ENCODE measurements at regions not wholly inside any gene's neighbourhood (a gene's known extent, or its start where the extent isn't known, plus 50 kb on each side); places are given as distances from the start of the nearest gene placed in this dataset.

DNA sequence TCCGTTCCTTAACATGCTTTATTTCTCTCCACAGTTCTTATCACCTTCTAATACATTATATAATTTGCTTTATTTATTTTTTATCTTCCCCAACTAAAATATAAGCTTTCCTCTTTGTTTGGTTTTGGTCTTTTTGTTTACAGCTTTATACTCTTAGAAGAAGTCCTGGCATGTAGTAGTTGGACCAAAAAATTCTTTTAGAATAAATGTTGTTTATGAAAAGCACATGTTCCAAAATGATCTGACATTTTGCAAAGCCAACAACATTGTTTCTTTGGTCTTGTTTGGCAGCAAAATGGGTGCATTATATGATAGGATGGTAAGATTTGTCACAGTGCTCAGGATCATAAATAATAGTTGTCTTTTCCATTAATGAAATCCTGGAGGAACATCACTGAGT is 312.5 kb downstream of the LRIG3 start:
- POLR2A ChIA-PET: no interaction called here
- no peak for DNase-seq
- no peak for ATAC-seq
- H3K4me3 Mint-ChIP-seq: no peak overlapping the region
- peaks cover 0 to under 1% (median 0%) of the 10 kb centered on the region in 5 donors for H3K27me3 Mint-ChIP-seq
- no peaks in the 10 kb centered on the region for H3K4me1 Mint-ChIP-seq
- no peaks in the 10 kb centered on the region for H3K36me3 Mint-ChIP-seq
- H3K9me3 Mint-ChIP-seq: peaks cover 0 to 13% (median 0%) of the 10 kb centered on the region in 9 donors
- no peak overlapping the region for H3K27ac Mint-ChIP-seq

DNA sequence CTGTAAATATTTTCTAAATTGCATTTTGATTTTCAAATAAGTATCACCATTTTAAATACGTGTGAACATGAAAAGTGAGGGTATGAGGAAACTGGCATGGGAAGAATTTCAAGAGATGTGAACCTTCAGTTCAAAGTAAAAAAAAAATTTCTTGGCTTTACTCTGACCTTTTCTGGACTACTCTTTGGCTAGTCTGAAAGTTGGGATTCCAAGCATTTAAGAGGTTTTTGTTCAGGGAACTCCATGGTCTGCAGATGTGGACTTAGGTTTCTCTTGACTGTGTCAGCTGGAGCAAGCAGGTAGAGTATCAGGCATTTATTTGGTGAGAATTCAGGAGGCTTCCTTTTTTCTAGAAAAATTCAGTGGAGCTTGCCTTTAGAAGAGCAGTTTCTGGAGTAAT is 311.6 kb downstream of the LRIG3 start:
- POLR2A ChIA-PET: no interaction called here
- no peak for ATAC-seq
- H3K4me3 Mint-ChIP-seq: no peak overlapping the region
- no peak overlapping the region for H3K27ac Mint-ChIP-seq
- DNase-seq: no peak
- peaks cover 0 to 2% (median 0%) of the 10 kb centered on the region in 5 donors for H3K27me3 Mint-ChIP-seq
- no peaks in the 10 kb centered on the region for H3K36me3 Mint-ChIP-seq
- H3K9me3 Mint-ChIP-seq: peaks cover 0 to 12% (median 0%) of the 10 kb centered on the region in 9 donors
- H3K4me1 Mint-ChIP-seq: no peaks in the 10 kb centered on the region

DNA sequence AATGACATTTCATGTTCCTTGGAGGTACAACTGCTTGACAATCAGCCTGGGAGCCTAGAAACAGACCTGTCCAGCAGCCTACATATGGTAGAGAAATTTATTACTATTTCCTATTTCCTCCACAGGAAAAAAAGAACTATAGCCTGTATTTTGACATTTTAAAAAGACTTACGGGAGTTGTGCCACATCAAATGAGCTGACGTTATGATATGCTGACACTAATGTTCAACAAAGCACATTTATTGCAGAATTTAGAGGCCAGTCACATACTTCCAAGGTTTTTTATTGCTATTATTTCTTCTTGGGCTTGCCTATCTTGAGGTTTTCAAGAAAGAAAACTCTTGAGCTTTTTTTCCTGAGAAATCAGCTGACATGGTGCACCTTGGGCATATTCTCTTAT is 305.3 kb downstream of the LRIG3 start:
- DNase-seq: no peak
- Mint-ChIP-seq H3K4me1 (no peaks in the 10 kb centered on the region), H3K36me3 (peaks cover 0 to 5% (median 0%) of the 10 kb centered on the region in 3 donors), H3K9me3 (peaks cover 0 to 20% (median 2%) of the 10 kb centered on the region in 9 donors), H3K27ac (no peak overlapping the region), H3K27me3 (peaks cover 0 to 8% (median 4%) of the 10 kb centered on the region in 5 donors), H3K4me3 (no peak overlapping the region)
- no peak for ATAC-seq
- POLR2A ChIA-PET: no interaction called here

DNA sequence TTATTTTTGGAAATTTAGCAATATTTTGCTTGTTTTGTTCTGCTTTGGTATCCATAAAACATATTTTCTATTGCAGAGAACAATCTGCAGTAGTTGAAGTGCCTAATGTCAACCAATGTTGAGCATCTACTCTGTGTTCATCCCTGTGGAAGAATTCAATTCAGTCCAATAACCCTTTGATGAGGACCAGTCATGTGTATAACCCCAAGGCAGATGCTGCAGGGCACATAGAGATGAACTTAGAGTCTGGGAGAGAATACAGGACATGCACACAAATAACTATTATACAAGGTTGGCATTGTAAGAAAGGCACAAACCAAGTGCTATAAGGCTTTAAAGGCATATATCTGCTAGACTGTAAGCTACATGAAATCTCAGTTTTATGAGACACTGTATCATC is 304.7 kb downstream of the LRIG3 start:
- peaks cover 0 to 20% (median 2%) of the 10 kb centered on the region in 9 donors for H3K9me3 Mint-ChIP-seq
- peaks cover 0 to 8% (median 4%) of the 10 kb centered on the region in 5 donors for H3K27me3 Mint-ChIP-seq
- peaks cover 0 to 5% (median 0%) of the 10 kb centered on the region in 3 donors for H3K36me3 Mint-ChIP-seq
- ATAC-seq: no peak
- POLR2A ChIA-PET: no interaction called here
- H3K4me1 Mint-ChIP-seq: no peaks in the 10 kb centered on the region
- DNase-seq: no peak
- no peak overlapping the region for H3K4me3 Mint-ChIP-seq
- no peak overlapping the region for H3K27ac Mint-ChIP-seq

DNA sequence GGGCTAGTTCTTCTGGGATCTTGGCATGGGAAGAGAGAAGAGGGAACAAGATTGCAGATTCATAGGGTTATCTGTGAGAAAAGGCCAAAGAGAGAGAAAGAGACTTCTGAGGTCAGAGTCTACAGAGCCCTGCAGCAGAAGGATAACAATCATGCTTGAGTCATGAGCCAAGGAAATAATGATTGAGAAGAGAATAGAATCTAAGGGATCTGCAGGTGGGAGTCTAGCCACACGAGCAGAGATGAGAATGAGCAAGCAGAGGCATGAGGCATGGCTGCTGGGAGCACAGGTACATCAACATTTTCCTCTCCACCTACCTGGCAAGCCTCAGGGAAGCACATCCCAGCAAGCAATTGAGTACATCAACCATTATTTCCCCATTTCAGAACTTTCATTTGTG is 303.7 kb downstream of the LRIG3 start:
- POLR2A ChIA-PET: no interaction called here
- DNase-seq (no peak), ATAC-seq (no peak)
- peaks cover 0 to 5% (median 0%) of the 10 kb centered on the region in 3 donors for H3K36me3 Mint-ChIP-seq
- H3K4me3 Mint-ChIP-seq: no peak overlapping the region
- H3K27ac Mint-ChIP-seq: no peak overlapping the region
- no peaks in the 10 kb centered on the region for H3K4me1 Mint-ChIP-seq
- H3K27me3 Mint-ChIP-seq: peaks cover 0 to 8% (median 4%) of the 10 kb centered on the region in 5 donors
- H3K9me3 Mint-ChIP-seq: peaks cover 0 to 20% (median 2%) of the 10 kb centered on the region in 9 donors

DNA sequence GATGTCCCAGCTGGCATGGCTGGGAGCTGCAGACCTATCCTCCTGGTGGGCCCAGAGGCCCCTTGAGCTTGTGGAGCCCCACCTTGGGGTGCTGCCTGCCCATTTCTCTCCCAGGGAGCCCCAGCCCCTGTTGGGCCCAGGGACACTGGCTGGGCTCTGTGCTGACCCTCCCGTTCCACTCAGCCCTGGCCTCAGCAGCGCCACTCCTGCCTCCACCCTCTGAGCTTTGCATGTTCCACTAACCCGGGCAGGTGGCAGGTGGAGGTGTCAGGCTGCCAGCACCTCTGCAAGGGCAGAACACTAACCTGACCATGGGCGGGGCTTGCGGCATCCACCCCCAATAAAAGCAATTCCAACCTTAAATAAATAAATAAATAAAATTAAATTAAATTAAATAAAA is 299.2 kb downstream of the LRIG3 start:
- Mint-ChIP-seq H3K9me3 (peaks cover 2 to 20% (median 6%) of the 10 kb centered on the region in 9 donors), H3K36me3 (no peaks in the 10 kb centered on the region), H3K4me1 (no peaks in the 10 kb centered on the region), H3K27ac (no peak overlapping the region), H3K27me3 (peaks cover 0 to 4% (median under 1%) of the 10 kb centered on the region in 5 donors), H3K4me3 (no peak overlapping the region)
- POLR2A ChIA-PET: no interaction called here
- DNase-seq (no peak), ATAC-seq (no peak)

DNA sequence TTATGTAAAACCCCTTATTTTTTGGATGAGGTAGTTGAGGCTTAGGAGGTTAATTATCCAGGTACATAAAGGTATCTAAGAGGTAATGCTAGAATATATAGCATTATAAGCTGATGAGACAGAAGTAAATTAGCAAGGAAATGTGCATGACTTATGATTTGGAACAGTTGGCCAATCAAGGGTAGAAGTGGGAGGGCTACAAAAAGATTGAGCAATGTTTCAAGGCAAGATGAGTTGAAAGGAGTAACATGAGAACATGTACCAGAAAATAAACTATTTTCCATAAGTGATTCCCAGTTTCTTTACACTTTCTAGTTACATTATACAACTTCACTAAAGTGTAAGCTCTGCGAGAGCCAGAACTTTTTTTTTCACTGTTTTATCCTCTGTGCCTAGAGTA is 290.9 kb downstream of the LRIG3 start:
- POLR2A ChIA-PET: no interaction called here
- Mint-ChIP-seq H3K4me3 (no peak overlapping the region), H3K9me3 (peaks cover 0 to 30% (median 6%) of the 10 kb centered on the region in 9 donors), H3K27me3 (peaks cover 0 to 5% (median 0%) of the 10 kb centered on the region in 5 donors), H3K4me1 (no peaks in the 10 kb centered on the region), H3K27ac (no peak overlapping the region), H3K36me3 (no peaks in the 10 kb centered on the region)
- no peak for DNase-seq
- ATAC-seq: no peak

DNA sequence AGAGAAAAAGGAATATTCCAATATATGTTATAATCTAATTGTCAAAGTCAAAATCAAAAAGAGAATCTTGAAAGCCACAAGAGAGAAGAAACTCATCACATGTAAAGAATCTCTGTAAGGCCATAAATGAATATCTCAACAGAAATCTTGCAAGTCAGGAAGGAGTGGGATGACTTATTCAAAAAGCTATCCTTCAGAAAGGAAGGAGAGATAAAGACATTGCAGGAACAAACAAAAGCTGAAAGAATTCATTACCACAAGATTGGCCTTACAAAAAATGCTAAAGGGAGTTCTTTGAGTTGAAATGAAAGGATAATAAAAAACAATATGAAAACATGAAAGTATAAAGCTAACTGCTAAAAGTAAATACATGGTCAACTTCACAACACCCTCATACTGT is 286.8 kb downstream of the LRIG3 start:
- H3K36me3 Mint-ChIP-seq: no peaks in the 10 kb centered on the region
- H3K4me3 Mint-ChIP-seq: no peak overlapping the region
- H3K27me3 Mint-ChIP-seq: peaks cover 0 to 5% (median 0%) of the 10 kb centered on the region in 5 donors
- DNase-seq (no peak), ATAC-seq (no peak)
- POLR2A ChIA-PET: no interaction called here
- no peaks in the 10 kb centered on the region for H3K4me1 Mint-ChIP-seq
- H3K27ac Mint-ChIP-seq: no peak overlapping the region
- peaks cover 0 to 17% (median 2%) of the 10 kb centered on the region in 9 donors for H3K9me3 Mint-ChIP-seq

DNA sequence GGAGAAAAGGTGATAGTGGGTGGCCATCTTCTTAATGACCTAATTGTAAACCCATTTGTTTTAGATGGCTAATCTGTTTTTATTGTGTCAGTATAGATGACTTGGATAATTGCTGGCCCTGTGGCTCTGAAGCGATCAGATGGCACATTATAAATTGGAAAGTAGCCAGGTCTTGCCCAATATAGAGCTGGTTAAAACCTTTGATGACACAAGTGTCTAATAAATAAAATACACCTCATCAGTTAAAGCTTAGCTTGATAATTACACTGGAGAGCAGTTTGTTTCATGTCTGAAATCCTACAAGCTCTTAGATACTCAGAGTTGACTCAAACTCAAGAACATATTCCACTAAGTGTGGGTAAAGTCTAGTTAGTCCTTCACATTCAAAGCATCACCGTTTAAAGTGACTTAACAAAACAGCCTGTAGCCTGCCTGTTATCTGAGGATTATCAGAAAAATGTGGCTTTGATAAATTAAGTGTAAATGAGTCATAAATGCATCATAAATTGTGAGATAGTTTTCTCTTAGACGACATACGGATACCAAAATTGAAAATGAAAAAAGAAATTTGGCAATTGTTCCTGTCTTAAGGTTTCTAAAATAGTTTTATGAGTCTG is 280.9 kb downstream of the LRIG3 start:
- Mint-ChIP-seq H3K36me3 (no peaks in the 10 kb centered on the region), H3K27me3 (no peaks in the 10 kb centered on the region), H3K27ac (no peak overlapping the region), H3K4me1 (no peaks in the 10 kb centered on the region), H3K9me3 (peaks cover 0 to 9% (median 0%) of the 10 kb centered on the region in 9 donors), H3K4me3 (no peak overlapping the region)
- no peak for ATAC-seq
- POLR2A ChIA-PET: no interaction called here
- DNase-seq: no peak

DNA sequence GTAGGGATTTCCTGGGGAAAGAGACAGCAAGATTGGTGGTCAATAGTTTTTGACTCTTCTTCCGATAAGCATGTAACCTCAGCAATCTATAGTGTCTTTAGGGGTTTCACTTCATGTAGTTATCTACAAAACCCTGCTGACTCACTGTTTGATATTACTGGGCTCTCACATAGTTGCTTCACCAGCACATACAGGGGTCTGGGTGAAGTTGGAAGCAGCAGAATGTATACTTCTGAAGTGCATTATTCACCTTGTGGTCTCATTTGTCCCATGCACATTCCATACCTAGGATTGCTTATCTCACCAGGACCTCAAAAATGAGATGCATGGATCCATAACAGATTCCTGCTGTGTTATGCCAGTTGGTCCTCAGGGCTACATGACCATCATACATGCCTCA is 280.0 kb downstream of the LRIG3 start:
- Mint-ChIP-seq H3K4me3 (no peak overlapping the region), H3K4me1 (no peaks in the 10 kb centered on the region), H3K9me3 (peaks cover 0 to 7% (median 0%) of the 10 kb centered on the region in 9 donors), H3K36me3 (no peaks in the 10 kb centered on the region), H3K27me3 (no peaks in the 10 kb centered on the region), H3K27ac (no peak overlapping the region)
- no peak for DNase-seq
- ATAC-seq: no peak
- POLR2A ChIA-PET: no interaction called here

DNA sequence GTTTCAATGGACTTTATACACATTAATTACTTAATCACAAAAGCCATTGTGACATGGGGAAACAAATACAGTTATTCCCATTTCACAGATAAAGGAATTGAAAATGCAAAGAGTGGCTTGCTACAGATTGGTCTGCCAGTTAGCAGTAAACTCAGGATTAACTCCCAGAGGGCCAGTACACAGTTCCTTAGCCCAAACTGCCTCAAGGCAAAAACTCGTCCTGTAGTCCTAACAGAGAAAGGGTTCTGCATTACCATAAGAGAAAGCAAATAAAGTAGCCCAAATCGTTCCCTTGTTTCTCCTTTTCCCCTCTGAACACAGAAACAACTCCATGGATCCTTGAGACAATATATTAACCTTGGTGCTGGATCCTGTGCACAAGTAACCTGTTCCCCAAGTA is 274.4 kb downstream of the LRIG3 start:
- POLR2A ChIA-PET: no interaction called here
- DNase-seq (no peak), ATAC-seq (no peak)
- H3K9me3 Mint-ChIP-seq: peaks cover 0 to 7% (median 0%) of the 10 kb centered on the region in 9 donors
- H3K27ac Mint-ChIP-seq: no peak overlapping the region
- H3K4me3 Mint-ChIP-seq: no peak overlapping the region
- no peaks in the 10 kb centered on the region for H3K36me3 Mint-ChIP-seq
- no peaks in the 10 kb centered on the region for H3K4me1 Mint-ChIP-seq
- H3K27me3 Mint-ChIP-seq: no peaks in the 10 kb centered on the region

DNA sequence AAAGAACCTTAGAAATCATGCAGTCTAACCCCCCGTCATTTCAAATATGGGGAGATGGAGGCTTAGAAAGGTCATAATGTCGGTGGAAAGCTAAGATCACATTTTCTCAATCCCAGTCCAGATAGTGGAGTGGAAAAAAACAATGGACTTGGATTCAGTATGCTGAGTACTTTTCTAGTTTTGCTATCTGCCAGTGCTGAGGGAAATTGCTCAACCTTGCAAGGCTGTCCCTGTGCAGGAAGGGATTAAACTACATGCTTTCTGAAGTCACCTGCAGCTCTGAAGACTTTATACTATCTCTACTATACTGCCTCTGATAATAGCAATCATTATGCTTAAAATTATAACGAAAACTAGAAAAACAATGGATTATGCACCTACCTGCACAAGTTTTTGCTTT is 272.8 kb downstream of the LRIG3 start:
- no peaks in the 10 kb centered on the region for H3K4me1 Mint-ChIP-seq
- no peak overlapping the region for H3K4me3 Mint-ChIP-seq
- peaks cover 0 to 4% (median 0%) of the 10 kb centered on the region in 9 donors for H3K9me3 Mint-ChIP-seq
- DNase-seq: no peak
- no peak overlapping the region for H3K27ac Mint-ChIP-seq
- no peaks in the 10 kb centered on the region for H3K27me3 Mint-ChIP-seq
- no peaks in the 10 kb centered on the region for H3K36me3 Mint-ChIP-seq
- no peak for ATAC-seq
- POLR2A ChIA-PET: no interaction called here

DNA sequence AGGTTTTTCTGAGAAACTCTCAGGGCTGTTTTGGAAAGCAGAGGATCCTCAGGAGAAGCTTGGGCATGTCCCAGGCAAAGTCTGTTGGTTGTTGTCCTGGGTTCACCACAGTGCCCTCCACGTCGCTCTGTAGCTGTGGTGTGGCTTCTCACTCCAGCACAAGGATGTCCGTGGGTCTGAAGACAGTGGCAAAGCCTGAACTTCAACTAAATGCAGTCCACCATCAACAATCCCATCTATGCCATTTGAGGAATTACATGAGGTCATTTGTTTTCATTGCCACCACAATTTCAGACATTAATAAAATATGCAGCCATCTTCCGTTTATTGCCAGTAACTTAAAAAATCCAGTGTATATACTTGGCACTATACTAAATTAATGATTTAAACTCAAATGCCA is 272.1 kb downstream of the LRIG3 start:
- no peaks in the 10 kb centered on the region for H3K4me1 Mint-ChIP-seq
- no peaks in the 10 kb centered on the region for H3K36me3 Mint-ChIP-seq
- no peaks in the 10 kb centered on the region for H3K27me3 Mint-ChIP-seq
- H3K27ac Mint-ChIP-seq: no peak overlapping the region
- POLR2A ChIA-PET: no interaction called here
- no peak for DNase-seq
- H3K9me3 Mint-ChIP-seq: peaks cover 0 to 9% (median 1%) of the 10 kb centered on the region in 9 donors
- no peak for ATAC-seq
- no peak overlapping the region for H3K4me3 Mint-ChIP-seq

DNA sequence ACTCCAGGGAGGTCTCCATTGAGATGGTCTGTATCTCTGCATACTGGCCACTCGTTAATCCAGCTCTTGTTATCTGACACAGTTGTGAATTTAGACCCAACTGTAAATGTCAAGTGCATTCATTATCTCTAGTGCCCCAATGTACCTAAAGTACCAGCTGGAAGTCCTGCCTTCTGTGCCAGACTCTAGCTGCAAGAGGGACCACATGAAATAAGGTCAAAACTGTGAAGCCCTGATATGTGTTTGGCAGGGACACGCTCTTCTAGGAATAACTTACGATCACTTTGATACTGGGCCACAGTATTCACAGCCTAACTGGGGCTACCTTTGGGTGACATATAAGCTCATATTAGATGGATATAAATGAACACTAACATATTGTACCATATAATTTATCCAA is 268.5 kb downstream of the LRIG3 start:
- ATAC-seq (no peak), DNase-seq (no peak)
- peaks cover 0 to 12% (median 2%) of the 10 kb centered on the region in 9 donors for H3K9me3 Mint-ChIP-seq
- POLR2A ChIA-PET: no interaction called here
- H3K4me1 Mint-ChIP-seq: peaks cover 0 to 2% (median 0%) of the 10 kb centered on the region in 4 donors
- peaks cover 0 to 3% (median 0%) of the 10 kb centered on the region in 5 donors for H3K27me3 Mint-ChIP-seq
- no peak overlapping the region for H3K27ac Mint-ChIP-seq
- H3K36me3 Mint-ChIP-seq: no peaks in the 10 kb centered on the region
- no peak overlapping the region for H3K4me3 Mint-ChIP-seq

Measured in naive thymus-derived CD8-positive, alpha-beta T cell (primary cell).